Cardiac muscle cell (in vitro differentiated cells and primary cell): ENCODE measurements at regions not wholly inside any gene's neighbourhood (a gene's known extent, or its start where the extent isn't known, plus 50 kb on each side); places are given as distances from the start of the nearest gene placed in this dataset.
"Not testable (repeated sequence)": the region's sequence is repeated elsewhere in the genome, so short reads cannot be mapped to it uniquely, and the experiment has no call there.

ENCODE experiments used
- DNase-seq, 2 donors: peaks; one replicate each; pipeline versions ENCODE4 v3.0.0 to v3.0.0-alpha.2; 2010 to 2017; ENCODE audit warnings: low read depth in 1 of 2, low spot score in 1 of 2
- H3K27ac ChIP-seq: fragments of 200-600 bp; sonication (generic); 2 replicates; pipeline ENCODE4 v1.5.1; 2016
- H3K27me3 ChIP-seq: fragments of 200-600 bp; sonication (generic); 2 replicates; pipeline ENCODE4 v1.6.0; 2016; ENCODE audit warnings: control low read depth
- H3K36me3 ChIP-seq: fragments of 200-600 bp; sonication (generic); 2 replicates; pipeline ENCODE4 v1.5.1; 2016; ENCODE audit warnings: control low read depth
- H3K4me1 ChIP-seq: fragments of 200-600 bp; sonication (generic); 2 replicates; pipeline ENCODE4 v1.8.1; 2017; ENCODE audit warnings: low read depth, mild to moderate bottlenecking, mixed run types
- H3K4me3 ChIP-seq: fragments of 200-600 bp; sonication (generic); 2 replicates; pipeline ENCODE4 v1.5.1; 2016; ENCODE audit warnings: mild to moderate bottlenecking
- H3K9me3 ChIP-seq: fragments of 200-600 bp; sonication (generic); 2 replicates; pipeline ENCODE4 v1.5.1; 2017; ENCODE audit warnings: low read depth, mild to moderate bottlenecking, control low read depth
- CTCF ChIP-seq: IDR thresholded peaks from 2 replicates; pipeline ENCODE4 v1.5.1; 2012; ENCODE audit warnings: low read depth, mild to moderate bottlenecking, low read length

DNA sequence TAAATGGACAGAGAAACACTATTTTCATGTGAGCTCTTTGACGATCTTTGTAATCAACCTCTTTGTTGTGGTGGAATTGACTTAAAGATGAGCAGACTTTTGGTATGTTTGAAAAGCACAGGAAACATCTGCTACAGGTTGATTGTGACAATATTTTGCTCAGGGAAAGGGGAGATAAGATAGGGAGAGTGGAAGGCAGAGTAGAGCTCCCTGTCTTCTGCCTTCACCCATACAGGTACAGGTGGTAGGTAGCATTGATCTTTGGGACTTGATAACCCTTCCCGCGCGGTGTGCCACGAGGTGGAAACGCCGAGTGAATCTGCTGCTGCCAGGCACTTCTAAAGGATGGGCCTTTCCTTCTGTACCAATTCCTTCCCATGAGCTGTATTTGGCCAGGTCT, 183.6 kb downstream of the UTRN start:
- no peak for DNase-seq
- TF ChIP-seq CTCF, result no peak
- H3K9me3 ChIP-seq, result no peaks in the 10 kb centered on the region
- no peaks in the 10 kb centered on the region for H3K4me1 ChIP-seq
- no peak overlapping the region for H3K27ac ChIP-seq
- H3K4me3 ChIP-seq, result no peak overlapping the region
- no peaks in the 10 kb centered on the region for H3K27me3 ChIP-seq
- H3K36me3 ChIP-seq, result peaks cover 4% of the 10 kb centered on the region

DNA sequence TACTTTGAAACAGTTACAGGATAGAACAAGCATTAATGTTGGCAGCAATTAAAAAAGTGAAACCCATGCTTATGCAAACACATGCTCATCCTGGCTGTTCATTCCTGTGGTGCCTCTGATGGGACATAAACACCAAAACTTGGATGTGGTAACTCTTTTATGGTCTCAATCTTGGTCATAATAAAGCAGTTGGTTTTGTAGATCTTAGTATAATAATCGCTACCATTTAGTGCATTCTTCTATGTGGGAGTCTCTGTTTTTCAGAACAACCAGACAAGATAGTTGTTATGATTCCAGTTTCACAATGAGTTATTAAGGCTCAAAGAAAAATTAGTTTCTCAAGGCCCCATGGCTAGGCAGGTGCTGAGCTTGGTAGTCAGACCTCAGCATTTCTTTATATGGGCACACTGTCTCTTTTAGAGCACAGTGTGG, 184.0 kb downstream of the UTRN start:
- Histone ChIP-seq H3K27me3 (no peaks in the 10 kb centered on the region), H3K4me1 (no peaks in the 10 kb centered on the region), H3K36me3 (peaks cover 4% of the 10 kb centered on the region), H3K9me3 (no peaks in the 10 kb centered on the region), H3K4me3 (no peak overlapping the region), H3K27ac (no peak overlapping the region)
- TF ChIP-seq CTCF, result no peak
- no peak for DNase-seq

DNA sequence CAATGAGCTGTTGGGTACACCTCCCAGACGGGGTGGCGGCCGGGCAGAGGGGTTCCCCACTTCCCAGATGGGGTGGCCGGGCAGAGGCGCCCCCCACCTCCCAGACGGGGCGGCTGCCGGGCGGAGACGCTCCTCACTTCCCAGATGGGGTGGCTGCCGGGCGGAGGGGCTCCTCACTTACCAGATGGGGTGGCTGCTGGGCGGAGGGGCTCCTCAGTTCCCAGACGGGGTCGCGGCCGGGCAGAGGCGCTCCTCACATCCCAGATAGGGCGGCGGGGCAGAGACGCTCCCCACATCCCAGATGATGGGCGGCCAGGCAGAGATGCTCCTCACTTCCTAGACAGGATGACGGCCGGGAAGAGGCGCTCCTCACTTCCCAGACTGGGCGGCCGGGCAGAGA, 185.1 kb downstream of the UTRN start:
- not testable (repeated sequence) for DNase-seq, H3K36me3 ChIP-seq, H3K4me1 ChIP-seq, H3K4me3 ChIP-seq, H3K27ac ChIP-seq, H3K27me3 ChIP-seq, H3K9me3 ChIP-seq

DNA sequence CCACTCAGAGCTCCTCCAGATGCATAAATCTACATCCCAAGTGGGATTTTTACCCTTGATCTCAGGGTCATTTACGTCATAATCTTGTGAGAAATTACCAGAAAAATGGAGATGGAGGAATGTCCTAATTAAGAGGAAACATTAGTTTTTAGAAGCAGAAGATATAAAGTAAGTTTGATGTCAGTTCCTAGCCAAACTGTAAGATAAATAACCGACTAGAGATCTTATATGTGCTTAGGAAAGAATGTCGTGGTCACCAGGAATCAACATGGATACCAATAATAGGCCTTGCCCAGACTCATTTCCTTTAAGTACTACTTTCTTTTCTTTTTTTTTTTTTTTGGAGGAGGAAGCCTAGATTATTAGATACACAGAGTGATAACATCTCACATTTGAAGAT, 186.9 kb downstream of the UTRN start:
- H3K36me3 ChIP-seq, result peaks cover 7% of the 10 kb centered on the region
- H3K4me1 ChIP-seq, result no peaks in the 10 kb centered on the region
- H3K4me3 ChIP-seq, result no peak overlapping the region
- no peaks in the 10 kb centered on the region for H3K9me3 ChIP-seq
- DNase-seq, result no peak
- no peaks in the 10 kb centered on the region for H3K27me3 ChIP-seq
- no peak overlapping the region for H3K27ac ChIP-seq
- no peak for TF ChIP-seq CTCF

DNA sequence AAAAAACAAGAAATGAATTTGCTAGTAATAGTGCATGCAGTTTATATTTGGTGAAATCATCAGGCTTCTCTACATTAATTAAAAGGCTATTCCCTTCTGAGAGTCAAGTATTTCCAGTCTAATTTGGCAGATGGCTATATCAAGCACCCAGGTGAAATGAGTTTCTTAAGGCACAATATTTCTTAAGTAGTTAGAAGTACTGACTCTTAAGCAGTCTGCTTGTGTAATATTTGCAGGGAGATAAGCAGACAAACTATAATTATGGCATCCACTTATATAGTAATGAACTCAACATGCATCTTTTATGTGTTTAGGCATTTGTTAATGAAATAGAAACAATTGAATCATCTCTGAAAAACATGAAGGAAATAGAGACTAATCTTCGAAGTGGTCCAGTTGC, 189.2 kb downstream of the UTRN start:
- H3K9me3 ChIP-seq, result no peaks in the 10 kb centered on the region

GRCh38 chr6:144474904-144475303, 189.8 kb downstream of the UTRN start:
- DNase-seq, result no peak
- no peaks in the 10 kb centered on the region for H3K9me3 ChIP-seq
- no peak overlapping the region for H3K27ac ChIP-seq
- no peaks in the 10 kb centered on the region for H3K4me1 ChIP-seq
- TF ChIP-seq CTCF, result no peak
- peaks cover 10% of the 10 kb centered on the region for H3K36me3 ChIP-seq
- H3K27me3 ChIP-seq, result no peaks in the 10 kb centered on the region
- no peak overlapping the region for H3K4me3 ChIP-seq

More for the DNA sequence above, 189.2 kb downstream of the UTRN start:
- H3K36me3 ChIP-seq, result peaks cover 7% of the 10 kb centered on the region
- DNase-seq, result no peak
- no peaks in the 10 kb centered on the region for H3K27me3 ChIP-seq
- no peak for TF ChIP-seq CTCF
- no peak overlapping the region for H3K4me3 ChIP-seq
- no peaks in the 10 kb centered on the region for H3K4me1 ChIP-seq
- H3K27ac ChIP-seq, result no peak overlapping the region
